CD8-positive, alpha-beta memory T cell (primary cell): ENCODE measurements at regions not wholly inside any gene's neighbourhood (a gene's known extent, or its start where the extent isn't known, plus 50 kb on each side); places are given as distances from the start of the nearest gene placed in this dataset.

Experiments
- CTCF ChIA-PET: fragments of 350-600 bp; sonication (Branson Sonifier 250); formaldehyde crosslinking; loops from one replicate; lab custom pipeline; 2021; ENCODE audit warnings: antibody characterized with exemption; lab: Charles Lee
- POLR2A ChIA-PET: fragments of 350-600 bp; sonication (Branson Sonifier 250); formaldehyde crosslinking; loops from one replicate; lab custom pipeline; 2021; ENCODE audit warnings: antibody characterized with exemption; lab: Charles Lee
- DNase-seq, 5 donors: peaks; one replicate each; pipeline versions ENCODE4 v3.0.0 to v3.0.0-alpha.2; 2020 to 2022; ENCODE audit warnings: mixed read lengths in 1 of 5
- H3K27ac ChIP-seq: one replicate; pipeline ENCODE4 v1.7.0; 2013; ENCODE audit warnings: low read depth, mild to moderate bottlenecking, low read length, moderate library complexity
- H3K27me3 ChIP-seq: 2 replicates; pipeline ENCODE4 v1.7.0; 2013; ENCODE audit warnings: low read length, mild to moderate bottlenecking; ENCODE audit not compliant: insufficient read depth, poor library complexity, severe bottlenecking
- H3K36me3 ChIP-seq: 2 replicates; pipeline ENCODE4 v1.7.0; 2013; ENCODE audit warnings: mild to moderate bottlenecking, low read length, moderate library complexity; ENCODE audit not compliant: insufficient read depth
- H3K4me1 ChIP-seq: 2 replicates; pipeline ENCODE4 v1.7.0; 2013; ENCODE audit warnings: mild to moderate bottlenecking, low read length, moderate library complexity; ENCODE audit not compliant: insufficient read depth
- H3K4me3 ChIP-seq: 2 replicates; pipeline ENCODE4 v1.7.0; 2013; ENCODE audit warnings: mild to moderate bottlenecking, low read length
- H3K9me3 ChIP-seq: 2 replicates; pipeline ENCODE4 v1.7.0; 2013; ENCODE audit warnings: mild to moderate bottlenecking, low read length
- H3K27ac Mint-ChIP-seq, 8 donors: one replicate each; pipeline ENCODE4 v1.8.0; 2020 to 2021; ENCODE audit warnings: mixed read lengths in 8 of 8, mild to moderate bottlenecking in 6 of 8, inconsistent platforms in 3 of 8, moderate library complexity in 3 of 8
- H3K27me3 Mint-ChIP-seq, 2 donors: one replicate each; pipeline ENCODE4 v1.8.0; 2020 to 2021; ENCODE audit warnings: mixed read lengths in 2 of 2, mild to moderate bottlenecking in 1 of 2, moderate library complexity in 1 of 2
- H3K36me3 Mint-ChIP-seq, 3 donors: one replicate each; pipeline ENCODE4 v1.8.0; 2020 to 2021; ENCODE audit warnings: mixed read lengths in 3 of 3, inconsistent platforms in 1 of 3, mild to moderate bottlenecking in 1 of 3
- H3K4me1 Mint-ChIP-seq, 3 donors: one replicate each; pipeline ENCODE4 v1.8.0; 2020 to 2021; ENCODE audit warnings: mixed read lengths in 3 of 3, inconsistent platforms in 1 of 3, mild to moderate bottlenecking in 1 of 3
- H3K4me3 Mint-ChIP-seq, 7 donors: one replicate each; pipeline ENCODE4 v1.8.0; 2020 to 2021; ENCODE audit warnings: mixed read lengths in 7 of 7, mild to moderate bottlenecking in 6 of 7, moderate library complexity in 4 of 7, inconsistent platforms in 2 of 7
- H3K9me3 Mint-ChIP-seq, 5 donors: one replicate each; pipeline ENCODE4 v1.8.0; 2020 to 2022; ENCODE audit warnings: mixed read lengths in 5 of 5, mild to moderate bottlenecking in 3 of 5, moderate library complexity in 2 of 5, inconsistent platforms in 1 of 5

GRCh38 chr13:29926098-29926476 lies 75.7 kb upstream of the UBL3 start:
- no peaks in the 10 kb centered on the region for H3K9me3 Mint-ChIP-seq
- no peaks in the 10 kb centered on the region for H3K9me3 ChIP-seq
- no peak overlapping the region for H3K4me3 Mint-ChIP-seq
- H3K27ac ChIP-seq, result no peak overlapping the region
- H3K4me3 ChIP-seq, result no peak overlapping the region
- H3K27me3 Mint-ChIP-seq, result peaks cover 0 to 2% of the 10 kb centered on the region in 2 donors
- H3K27me3 ChIP-seq, result no peaks in the 10 kb centered on the region
- peak overlapping the region in 2 of 8 donors; percentile 2 to 3 for H3K27ac Mint-ChIP-seq
- ChIA-PET CTCF (interaction anchor here (0.6 to 7.2 kb wide), 4 partner anchors 9 to 1801 kb away, joined by 3 to 85 read pairs (median 3); no protein-coding TSS in a partner anchor), POLR2A (no interaction called here)
- no peaks in the 10 kb centered on the region for H3K36me3 ChIP-seq
- no peak for DNase-seq
- peaks cover 0 to 2% (median 1%) of the 10 kb centered on the region in 3 donors for H3K36me3 Mint-ChIP-seq
- H3K4me1 ChIP-seq, result peaks cover 5% of the 10 kb centered on the region
- H3K4me1 Mint-ChIP-seq, result peaks cover 5 to 39% (median 23%) of the 10 kb centered on the region in 3 donors

DNA sequence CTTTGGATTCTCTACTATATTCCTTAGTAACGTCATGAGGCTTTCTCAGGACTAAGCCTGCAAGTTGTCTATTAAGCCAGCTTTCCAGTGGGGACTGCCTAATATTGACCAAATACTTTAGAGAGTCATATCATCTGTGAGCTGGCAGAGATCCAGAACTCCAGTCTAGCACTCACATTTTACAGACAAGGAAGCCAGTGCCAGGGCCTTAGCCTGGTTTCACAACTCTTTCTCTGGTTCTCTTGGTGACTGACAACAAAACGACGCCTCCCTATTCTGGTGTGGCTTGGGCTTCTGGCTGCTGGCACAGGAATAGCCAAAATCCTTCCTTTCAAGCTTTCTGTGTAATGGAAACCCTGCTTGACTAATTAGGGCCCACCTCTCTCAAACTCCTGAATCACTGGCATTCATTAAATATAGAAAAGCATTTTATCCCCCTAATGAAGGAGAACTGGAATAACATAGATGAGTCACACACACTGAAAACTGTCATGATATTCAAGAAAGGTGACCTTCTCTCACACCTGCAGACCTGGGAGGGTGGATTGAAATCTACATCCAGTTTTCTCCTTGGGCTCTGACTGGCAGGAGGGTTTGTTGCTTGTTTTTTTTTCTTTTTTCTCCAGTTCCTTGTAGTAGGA lies 75.2 kb upstream of the UBL3 start:
- Histone ChIP-seq H3K27ac (no peak overlapping the region), H3K4me3 (no peak overlapping the region), H3K27me3 (no peaks in the 10 kb centered on the region), H3K9me3 (no peaks in the 10 kb centered on the region), H3K4me1 (peaks cover 5% of the 10 kb centered on the region), H3K36me3 (no peaks in the 10 kb centered on the region)
- H3K27me3 Mint-ChIP-seq, result peaks cover 0 to 2% of the 10 kb centered on the region in 2 donors
- no peaks in the 10 kb centered on the region for H3K9me3 Mint-ChIP-seq
- peak overlapping the region in 2 of 8 donors; percentile 38 to 51 for H3K27ac Mint-ChIP-seq
- ChIA-PET CTCF (interaction anchor here (1.2 to 7.2 kb wide), 4 partner anchors 11 to 187 kb away, joined by 3 to 85 read pairs (median 15); no protein-coding TSS in a partner anchor), POLR2A (interaction anchor here (1.4 kb wide), 1 partner anchor 10 kb away, joined by 3 read pairs; no protein-coding TSS in a partner anchor)
- DNase-seq, result no peak
- no peak overlapping the region for H3K4me3 Mint-ChIP-seq
- H3K36me3 Mint-ChIP-seq, result peaks cover 0 to 1% (median 0%) of the 10 kb centered on the region in 3 donors
- H3K4me1 Mint-ChIP-seq, result peaks cover 5 to 39% (median 23%) of the 10 kb centered on the region in 3 donors

GRCh38 chr13:29924482-29925350 lies 74.3 kb upstream of the UBL3 start:
- ChIA-PET POLR2A (interaction anchor here (0.7 to 1.4 kb wide), 3 partner anchors 11 to 115 kb away, joined by 3 to 4 read pairs (median 3); partner anchors contain the start of gene UBL3), CTCF (interaction anchor here (0.6 to 7.2 kb wide), 18 partner anchors 12 to 416 kb away, joined by 3 to 85 read pairs (median 5); partner anchors contain the start of gene UBL3)
- no peaks in the 10 kb centered on the region for H3K9me3 Mint-ChIP-seq
- Histone ChIP-seq H3K4me3 (no peak overlapping the region), H3K27me3 (no peaks in the 10 kb centered on the region), H3K36me3 (no peaks in the 10 kb centered on the region), H3K9me3 (no peaks in the 10 kb centered on the region), H3K4me1 (peaks cover 5% of the 10 kb centered on the region), H3K27ac (no peak overlapping the region)
- H3K36me3 Mint-ChIP-seq, result peaks cover 0 to 1% (median 0%) of the 10 kb centered on the region in 3 donors
- peaks cover 5 to 43% (median 23%) of the 10 kb centered on the region in 3 donors for H3K4me1 Mint-ChIP-seq
- H3K27ac Mint-ChIP-seq, result peak overlapping the region in 1 of 8 donors; percentile 25
- peaks cover 0 to 2% of the 10 kb centered on the region in 2 donors for H3K27me3 Mint-ChIP-seq
- DNase-seq, result no peak
- no peak overlapping the region for H3K4me3 Mint-ChIP-seq

DNA sequence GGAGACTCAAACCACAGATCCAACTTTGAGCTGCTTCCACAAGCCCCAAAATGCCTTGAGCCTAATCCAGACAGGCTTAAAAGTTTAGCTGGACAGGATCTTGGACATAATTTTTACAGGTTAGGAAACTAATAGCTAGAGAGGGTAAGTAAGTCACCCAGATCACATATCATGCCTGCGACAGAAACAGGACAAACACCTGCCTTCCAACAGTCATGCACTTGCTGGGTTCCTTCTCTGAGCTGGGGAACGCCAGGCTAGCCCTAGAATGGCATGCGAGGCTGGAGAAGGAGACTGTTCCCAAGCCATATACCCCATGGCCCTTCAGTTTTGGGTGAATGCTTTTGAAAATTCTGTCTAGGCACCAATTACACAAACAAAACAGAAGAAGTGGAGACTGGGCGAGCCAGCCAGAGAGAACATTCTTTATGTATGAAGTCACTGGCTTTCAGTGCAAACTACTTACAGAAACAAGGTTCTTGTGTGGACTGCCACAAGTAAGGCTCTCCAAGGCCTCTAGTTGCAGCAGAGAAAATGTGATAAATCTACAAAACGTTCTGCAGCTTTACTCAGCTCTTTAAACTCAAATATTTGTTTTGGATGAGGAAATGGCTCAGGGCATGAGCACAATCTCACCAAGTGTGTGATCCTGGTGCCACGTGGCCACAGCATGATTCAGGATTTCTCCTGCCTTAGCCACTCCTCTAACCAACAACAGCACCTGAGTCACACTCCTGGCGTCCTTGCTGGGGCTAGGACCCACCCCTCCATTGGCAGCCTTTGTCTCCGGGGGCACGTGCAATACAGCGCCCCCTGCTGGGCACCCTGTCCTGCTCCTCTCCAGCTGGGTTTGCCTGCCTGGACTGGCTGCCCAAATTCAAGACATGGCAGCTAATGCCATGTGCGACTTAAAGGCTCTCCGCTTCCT lies 73.4 kb upstream of the UBL3 start:
- Histone ChIP-seq H3K4me3 (no peak overlapping the region), H3K9me3 (no peaks in the 10 kb centered on the region), H3K4me1 (peaks cover 5% of the 10 kb centered on the region), H3K27ac (no peak overlapping the region), H3K36me3 (no peaks in the 10 kb centered on the region), H3K27me3 (no peaks in the 10 kb centered on the region)
- ChIA-PET POLR2A (interaction anchor here (0.7 to 1.4 kb wide), 3 partner anchors 12 to 115 kb away, joined by 3 to 4 read pairs (median 3); partner anchors contain the start of gene UBL3), CTCF (interaction anchor here (0.6 to 7.2 kb wide), 21 partner anchors 11 to 415 kb away, joined by 3 to 85 read pairs (median 5); partner anchors contain the start of gene UBL3)
- H3K4me3 Mint-ChIP-seq, result peak overlapping the region in 1 of 7 donors; percentile 18
- no peaks in the 10 kb centered on the region for H3K9me3 Mint-ChIP-seq
- DNase-seq, result peak; percentile 23 to 74 (median 39)
- H3K27ac Mint-ChIP-seq, result no peak overlapping the region
- peaks cover 0 to 1% (median 0%) of the 10 kb centered on the region in 3 donors for H3K36me3 Mint-ChIP-seq
- H3K4me1 Mint-ChIP-seq, result peaks cover 7 to 52% (median 25%) of the 10 kb centered on the region in 3 donors
- H3K27me3 Mint-ChIP-seq, result peaks cover 0 to 2% of the 10 kb centered on the region in 2 donors

- H3K4me1 ChIP-seq, result peaks cover 5% of the 10 kb centered on the region
- DNase-seq, result no peak
- Mint-ChIP-seq H3K36me3 (peaks cover 0 to 1% (median 0%) of the 10 kb centered on the region in 3 donors), H3K27me3 (peaks cover 0 to 2% of the 10 kb centered on the region in 2 donors), H3K9me3 (no peaks in the 10 kb centered on the region), H3K4me1 (peaks cover 13 to 59% (median 31%) of the 10 kb centered on the region in 3 donors), H3K4me3 (no peak overlapping the region), H3K27ac (no peak overlapping the region)
- H3K9me3 ChIP-seq, result no peaks in the 10 kb centered on the region
- ChIA-PET CTCF (interaction anchor here (1.1 to 7.2 kb wide), 10 partner anchors 10 to 193 kb away, joined by 3 to 85 read pairs (median 8); no protein-coding TSS in a partner anchor), POLR2A (no interaction called here)
- H3K27me3 ChIP-seq, result no peaks in the 10 kb centered on the region
- H3K36me3 ChIP-seq, result no peaks in the 10 kb centered on the region
- H3K27ac ChIP-seq, result no peak overlapping the region
- H3K4me3 ChIP-seq, result no peak overlapping the region
Measured at GRCh38 chr13:29922896-29923295, 72.5 kb upstream of the UBL3 start.

DNA sequence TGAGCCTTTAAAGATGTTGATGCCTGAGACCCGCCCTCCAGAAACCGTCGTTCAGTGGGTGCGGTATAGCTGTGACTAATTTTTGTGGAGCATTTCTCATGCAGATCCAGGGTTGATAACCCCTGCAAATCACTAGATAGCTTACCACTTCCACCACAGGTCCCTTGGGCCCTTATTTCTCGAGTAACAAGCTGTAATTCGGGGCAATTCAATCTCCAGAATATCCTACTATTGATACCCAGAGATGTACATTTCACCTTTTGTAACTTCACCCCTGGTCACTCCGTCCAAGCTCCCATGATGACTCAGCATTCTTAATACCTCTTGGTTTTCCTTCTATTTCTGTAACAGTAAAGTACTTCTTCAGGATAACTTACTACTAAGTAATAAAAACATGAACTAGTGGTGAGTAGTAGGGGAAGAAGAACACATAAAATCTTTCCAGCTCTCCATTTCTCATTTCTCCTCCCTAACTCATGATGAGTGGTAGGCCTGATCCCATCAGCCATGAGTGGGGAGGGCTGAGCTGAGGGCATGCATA lies 71.9 kb upstream of the UBL3 start:
- no peak for DNase-seq
- peaks cover 13 to 59% (median 31%) of the 10 kb centered on the region in 3 donors for H3K4me1 Mint-ChIP-seq
- H3K4me1 ChIP-seq, result peaks cover 5% of the 10 kb centered on the region
- no peak overlapping the region for H3K27ac ChIP-seq
- H3K9me3 Mint-ChIP-seq, result no peaks in the 10 kb centered on the region
- no peaks in the 10 kb centered on the region for H3K36me3 ChIP-seq
- H3K9me3 ChIP-seq, result no peaks in the 10 kb centered on the region
- H3K36me3 Mint-ChIP-seq, result peaks cover 0 to 1% (median 0%) of the 10 kb centered on the region in 3 donors
- H3K27ac Mint-ChIP-seq, result no peak overlapping the region
- H3K27me3 Mint-ChIP-seq, result peaks cover 0 to 2% of the 10 kb centered on the region in 2 donors
- no peaks in the 10 kb centered on the region for H3K27me3 ChIP-seq
- no peak overlapping the region for H3K4me3 Mint-ChIP-seq
- no peak overlapping the region for H3K4me3 ChIP-seq
- ChIA-PET CTCF (interaction anchor here (1.3 to 7.2 kb wide), 5 partner anchors 10 to 192 kb away, joined by 3 to 85 read pairs (median 10); no protein-coding TSS in a partner anchor), POLR2A (no interaction called here)

- H3K4me3 Mint-ChIP-seq, result no peak overlapping the region
- H3K9me3 Mint-ChIP-seq, result no peaks in the 10 kb centered on the region
- H3K27ac Mint-ChIP-seq, result no peak overlapping the region
- no peak for DNase-seq
- Histone ChIP-seq H3K36me3 (no peaks in the 10 kb centered on the region), H3K4me3 (no peak overlapping the region), H3K4me1 (peaks cover 5% of the 10 kb centered on the region), H3K9me3 (no peaks in the 10 kb centered on the region), H3K27me3 (no peaks in the 10 kb centered on the region), H3K27ac (no peak overlapping the region)
- ChIA-PET CTCF (interaction anchor here (1.2 to 7.2 kb wide), 5 partner anchors 8 to 193 kb away, joined by 3 to 85 read pairs (median 9); no protein-coding TSS in a partner anchor), POLR2A (no interaction called here)
- peaks cover 0 to 2% of the 10 kb centered on the region in 2 donors for H3K27me3 Mint-ChIP-seq
- peaks cover 0 to 1% (median 0%) of the 10 kb centered on the region in 3 donors for H3K36me3 Mint-ChIP-seq
- peaks cover 13 to 59% (median 31%) of the 10 kb centered on the region in 3 donors for H3K4me1 Mint-ChIP-seq
Measured at GRCh38 chr13:29921542-29921941, 71.1 kb upstream of the UBL3 start.
